ENCODE measurements at regions not wholly inside any gene's neighbourhood (a gene's known extent, or its start where the extent isn't known, plus 50 kb on each side); places are given as distances from the start of the nearest gene placed in this dataset.
"Not testable (repeated sequence)": the region's sequence is repeated elsewhere in the genome, so short reads cannot be mapped to it uniquely, and the experiment has no call there.

DNA sequence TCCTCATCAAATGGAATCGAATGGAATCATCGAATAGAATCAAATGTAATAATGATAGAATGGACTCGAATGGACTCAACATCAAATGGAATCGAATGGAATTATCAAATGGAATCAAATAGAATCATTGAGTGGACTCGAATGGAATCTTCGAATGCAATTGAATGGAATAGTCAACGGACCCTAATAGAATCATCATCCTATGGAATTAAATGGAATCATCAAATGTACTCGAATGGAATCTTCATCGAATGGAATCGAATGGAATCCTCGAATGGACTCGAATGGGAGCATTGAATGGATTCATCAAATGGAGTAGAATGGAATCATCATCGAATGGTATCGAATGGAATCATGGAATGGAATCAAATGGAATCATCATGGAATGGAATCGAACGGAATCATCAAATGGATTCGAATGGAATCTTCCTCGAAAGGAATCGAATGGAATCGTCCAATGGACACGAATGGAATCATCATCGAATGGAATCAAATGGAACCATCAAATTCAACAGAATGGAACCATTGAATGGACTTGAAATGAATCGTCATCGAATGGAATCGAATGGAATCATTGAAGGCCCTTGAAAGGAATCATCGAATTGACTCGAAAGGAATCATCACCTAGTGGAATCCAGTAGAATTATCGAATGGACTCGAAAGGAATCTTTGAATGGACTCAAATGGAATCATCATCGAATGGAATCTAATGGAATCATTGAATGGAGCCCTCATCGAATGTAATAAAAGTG lies 224.9 kb downstream of the SHCBP1 start:
- peaks cover 12% of the 10 kb centered on the region for H3K9me3 ChIP-seq (ENCODE audit: control insufficient read depth, insufficient read depth, low read length)
- H3K4me3 ChIP-seq (ENCODE audit: low read depth, low read length); H3K9ac ChIP-seq (ENCODE audit: low read depth, low read length); H3K4me1 ChIP-seq (ENCODE audit: control insufficient read depth, insufficient read depth, low read length); H3K36me3 ChIP-seq (ENCODE audit: control insufficient read depth, insufficient read depth, low read length); H3K27ac ChIP-seq (ENCODE audit: low read depth, low read length); H3K27me3 ChIP-seq (ENCODE audit: control insufficient read depth, insufficient read depth, low read length): not testable (repeated sequence)

DNA sequence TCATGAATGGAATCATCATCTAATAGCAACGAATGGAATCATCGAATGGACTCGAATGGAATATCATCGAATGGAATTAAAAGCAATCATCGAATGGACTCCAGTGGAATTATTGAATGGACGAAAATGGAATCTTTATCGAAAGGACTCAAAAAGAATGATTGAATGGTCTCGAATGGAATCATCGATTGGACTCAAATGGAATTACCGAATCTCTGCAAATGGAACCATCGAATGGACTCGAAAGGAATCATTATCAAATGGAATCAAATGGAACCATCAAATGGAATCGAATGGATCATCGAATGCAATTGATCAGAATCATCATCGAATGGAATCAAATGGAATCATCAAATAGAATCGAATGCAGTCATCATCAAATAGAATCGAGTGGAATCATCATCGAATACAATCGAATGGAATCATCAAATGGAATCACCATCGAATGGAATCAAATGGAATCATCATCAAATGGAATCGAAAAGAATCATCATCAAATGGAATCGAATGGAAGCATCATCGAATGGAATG lies 225.7 kb downstream of the SHCBP1 start:
- H3K36me3 ChIP-seq (ENCODE audit: control insufficient read depth, insufficient read depth, low read length); H3K27ac ChIP-seq (ENCODE audit: low read depth, low read length); H3K27me3 ChIP-seq (ENCODE audit: control insufficient read depth, insufficient read depth, low read length); H3K4me1 ChIP-seq (ENCODE audit: control insufficient read depth, insufficient read depth, low read length); H3K9ac ChIP-seq (ENCODE audit: low read depth, low read length): not testable (repeated sequence)
- Histone ChIP-seq H3K4me3 (ENCODE audit: low read depth, low read length) (peak overlapping the region; percentile 12; the same call in 1 of the 2 replicates), H3K9me3 (ENCODE audit: control insufficient read depth, insufficient read depth, low read length) (peaks cover 12% of the 10 kb centered on the region)

DNA sequence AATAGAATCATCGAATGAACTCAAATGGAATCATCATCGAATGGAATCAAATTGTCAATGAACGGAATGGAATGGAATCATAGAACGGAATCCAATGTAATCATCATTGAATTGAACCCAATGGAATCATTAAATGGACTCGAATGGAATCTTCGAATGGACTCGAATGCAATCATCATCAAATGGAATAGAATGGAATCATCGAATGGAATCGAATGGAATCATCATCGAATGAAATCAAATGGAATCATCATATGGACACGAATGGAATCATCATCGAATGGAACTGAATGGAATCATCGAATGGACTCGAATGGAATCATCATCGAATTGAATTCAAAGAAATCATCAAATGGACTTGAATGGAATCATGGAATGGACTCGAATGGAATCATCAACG lies 226.2 kb downstream of the SHCBP1 start:
- H3K9me3 ChIP-seq (ENCODE audit: control insufficient read depth, insufficient read depth, low read length), result peaks cover 12% of the 10 kb centered on the region
- H3K36me3 ChIP-seq (ENCODE audit: control insufficient read depth, insufficient read depth, low read length); H3K4me1 ChIP-seq (ENCODE audit: control insufficient read depth, insufficient read depth, low read length); H3K9ac ChIP-seq (ENCODE audit: low read depth, low read length); H3K4me3 ChIP-seq (ENCODE audit: low read depth, low read length); H3K27ac ChIP-seq (ENCODE audit: low read depth, low read length); H3K27me3 ChIP-seq (ENCODE audit: control insufficient read depth, insufficient read depth, low read length): not testable (repeated sequence)

DNA sequence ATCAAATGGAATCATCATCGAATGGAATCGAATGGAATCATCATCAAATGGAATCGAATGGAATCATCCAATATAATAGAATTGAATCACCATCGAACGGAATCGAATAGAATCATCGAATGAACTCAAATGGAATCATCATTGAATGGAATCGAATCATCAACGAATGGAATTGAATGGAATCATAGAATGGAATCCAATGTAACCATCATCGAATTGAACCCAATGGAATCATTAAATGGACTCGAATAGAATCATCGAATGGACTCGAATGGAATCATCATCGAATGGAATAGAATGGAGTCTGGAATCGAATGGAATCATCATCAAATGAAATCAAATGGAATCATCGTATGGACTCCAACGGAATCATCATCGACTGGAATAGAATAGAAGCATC lies 227.0 kb downstream of the SHCBP1 start:
- H3K27ac ChIP-seq (ENCODE audit: low read depth, low read length); H3K36me3 ChIP-seq (ENCODE audit: control insufficient read depth, insufficient read depth, low read length); H3K27me3 ChIP-seq (ENCODE audit: control insufficient read depth, insufficient read depth, low read length); H3K9ac ChIP-seq (ENCODE audit: low read depth, low read length); H3K4me3 ChIP-seq (ENCODE audit: low read depth, low read length); H3K4me1 ChIP-seq (ENCODE audit: control insufficient read depth, insufficient read depth, low read length): not testable (repeated sequence)
- H3K9me3 ChIP-seq (ENCODE audit: control insufficient read depth, insufficient read depth, low read length), result peaks cover 17% of the 10 kb centered on the region

DNA sequence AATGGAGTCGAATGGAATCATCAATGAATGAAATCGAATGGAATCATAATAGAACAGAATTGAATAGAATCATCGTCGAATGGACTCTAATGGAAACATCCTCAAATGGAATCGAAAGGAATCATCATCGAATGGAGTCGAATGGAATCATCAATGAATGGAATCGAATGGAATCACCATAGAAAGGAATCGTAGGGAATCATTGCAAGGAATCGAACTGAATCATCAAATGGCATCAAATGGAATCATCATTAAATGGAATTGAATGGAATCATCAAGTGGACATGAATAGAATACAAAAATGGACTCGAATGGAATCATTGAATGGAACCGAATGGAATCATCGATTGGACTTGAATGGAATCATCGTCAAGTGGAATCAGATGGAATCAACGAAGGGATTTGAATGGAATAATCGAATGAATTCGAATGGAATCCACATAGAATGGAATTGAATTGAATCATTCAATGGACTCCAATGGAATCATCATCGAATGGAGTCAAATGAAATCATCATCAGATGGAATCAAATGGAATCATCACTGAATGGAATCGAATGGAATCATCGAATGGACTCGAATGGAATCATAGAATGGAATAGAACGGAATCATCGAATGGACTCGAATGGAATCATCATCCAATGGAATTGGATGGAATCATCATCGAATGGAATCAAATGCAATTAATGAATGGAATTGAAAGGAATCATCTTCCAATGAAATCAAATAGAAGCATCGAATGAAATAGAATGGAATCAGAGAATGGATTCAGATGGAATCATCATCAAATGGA lies 228.1 kb downstream of the SHCBP1 start:
- H3K27me3 ChIP-seq (ENCODE audit: control insufficient read depth, insufficient read depth, low read length); H3K27ac ChIP-seq (ENCODE audit: low read depth, low read length); H3K9ac ChIP-seq (ENCODE audit: low read depth, low read length); H3K4me3 ChIP-seq (ENCODE audit: low read depth, low read length); H3K4me1 ChIP-seq (ENCODE audit: control insufficient read depth, insufficient read depth, low read length); H3K36me3 ChIP-seq (ENCODE audit: control insufficient read depth, insufficient read depth, low read length): not testable (repeated sequence)
- H3K9me3 ChIP-seq (ENCODE audit: control insufficient read depth, insufficient read depth, low read length), result peaks cover 18% of the 10 kb centered on the region

DNA sequence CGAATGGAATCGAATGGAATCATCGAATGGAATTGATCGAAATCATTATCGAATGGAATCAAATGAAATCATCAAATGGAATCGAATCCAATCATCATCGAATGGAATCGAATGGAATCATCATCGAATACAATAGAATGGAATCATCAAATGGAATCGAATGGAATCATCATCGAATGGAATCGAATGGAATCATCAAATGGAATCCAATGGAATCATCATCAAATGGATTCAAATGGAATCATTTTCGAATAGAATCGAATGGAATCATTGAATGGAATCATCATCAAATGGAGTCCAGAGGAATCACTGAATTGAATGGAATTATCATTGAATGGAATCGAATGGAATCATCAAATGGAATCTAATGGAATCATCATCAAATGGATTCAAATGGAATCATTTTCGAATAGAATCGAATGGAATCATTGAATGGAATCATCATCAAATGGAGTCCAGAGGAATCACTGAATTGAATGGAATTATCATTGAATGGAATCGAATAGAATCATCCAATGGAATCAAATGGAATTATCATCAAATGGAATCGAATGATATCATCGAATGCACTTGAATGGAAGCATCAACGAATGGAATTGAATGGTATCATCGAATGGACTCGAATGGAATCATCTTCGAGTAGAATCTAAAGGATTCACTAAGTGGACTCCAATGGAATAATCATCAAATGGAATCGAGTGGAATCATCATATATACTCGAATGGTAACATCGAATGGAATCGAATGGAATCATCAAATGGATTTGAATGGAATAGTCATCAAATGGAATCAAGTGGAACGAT lies 230.3 kb downstream of the SHCBP1 start:
- not testable (repeated sequence) for H3K36me3 ChIP-seq (ENCODE audit: control insufficient read depth, insufficient read depth, low read length); H3K27me3 ChIP-seq (ENCODE audit: control insufficient read depth, insufficient read depth, low read length); H3K4me1 ChIP-seq (ENCODE audit: control insufficient read depth, insufficient read depth, low read length); H3K27ac ChIP-seq (ENCODE audit: low read depth, low read length); H3K9ac ChIP-seq (ENCODE audit: low read depth, low read length); H3K4me3 ChIP-seq (ENCODE audit: low read depth, low read length)
- peaks cover 18% of the 10 kb centered on the region for H3K9me3 ChIP-seq (ENCODE audit: control insufficient read depth, insufficient read depth, low read length)

DNA sequence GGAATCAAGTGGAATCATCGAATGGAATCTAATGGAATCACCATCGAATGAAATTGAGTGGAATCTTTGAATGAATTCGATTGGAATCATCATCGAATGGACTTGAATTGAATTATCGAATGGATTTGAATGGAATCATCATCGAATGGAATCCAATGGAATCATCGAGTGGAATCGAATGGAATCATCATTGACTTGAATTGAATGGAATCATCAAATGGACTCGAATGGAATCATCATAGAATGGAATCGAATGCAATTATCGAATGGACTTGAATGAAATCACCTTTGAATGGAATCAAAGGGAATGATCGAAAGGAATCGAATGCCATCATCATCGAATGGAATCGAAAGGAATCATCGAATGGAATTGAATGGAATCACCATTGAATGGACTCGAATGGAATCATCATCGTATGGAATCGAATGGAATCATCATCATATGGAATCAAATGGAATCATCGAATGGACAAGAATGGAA lies 231.6 kb downstream of the SHCBP1 start:
- H3K4me1 ChIP-seq (ENCODE audit: control insufficient read depth, insufficient read depth, low read length); H3K27ac ChIP-seq (ENCODE audit: low read depth, low read length); H3K27me3 ChIP-seq (ENCODE audit: control insufficient read depth, insufficient read depth, low read length); H3K36me3 ChIP-seq (ENCODE audit: control insufficient read depth, insufficient read depth, low read length); H3K9ac ChIP-seq (ENCODE audit: low read depth, low read length); H3K4me3 ChIP-seq (ENCODE audit: low read depth, low read length): not testable (repeated sequence)
- peaks cover 15% of the 10 kb centered on the region for H3K9me3 ChIP-seq (ENCODE audit: control insufficient read depth, insufficient read depth, low read length)

DNA sequence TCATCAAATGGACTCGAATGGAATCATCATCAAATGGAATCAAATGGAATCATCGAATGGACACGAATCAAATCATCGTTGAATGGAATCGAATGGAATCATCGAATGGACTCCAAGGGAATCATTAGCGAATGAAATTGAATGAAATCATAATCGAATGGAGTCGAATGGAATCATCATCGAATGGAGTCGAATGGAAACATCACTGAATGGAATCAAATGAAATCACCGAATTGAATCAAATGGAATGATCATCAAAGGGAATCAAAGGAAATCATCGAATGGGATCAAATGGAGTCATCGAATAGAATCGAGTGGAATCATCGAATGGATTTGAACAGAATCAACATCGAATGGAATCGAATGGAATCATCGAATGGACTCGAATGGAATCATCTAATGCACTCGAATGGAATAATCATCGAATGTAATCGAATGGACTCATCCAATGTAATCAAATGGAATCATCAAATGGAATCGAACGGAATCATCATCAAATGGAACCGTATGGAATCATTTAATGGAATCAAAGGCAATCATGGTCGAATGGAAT lies 232.2 kb downstream of the SHCBP1 start:
- not testable (repeated sequence) for H3K9ac ChIP-seq (ENCODE audit: low read depth, low read length); H3K27ac ChIP-seq (ENCODE audit: low read depth, low read length); H3K4me1 ChIP-seq (ENCODE audit: control insufficient read depth, insufficient read depth, low read length); H3K27me3 ChIP-seq (ENCODE audit: control insufficient read depth, insufficient read depth, low read length); H3K36me3 ChIP-seq (ENCODE audit: control insufficient read depth, insufficient read depth, low read length); H3K4me3 ChIP-seq (ENCODE audit: low read depth, low read length)
- peaks cover 20% of the 10 kb centered on the region for H3K9me3 ChIP-seq (ENCODE audit: control insufficient read depth, insufficient read depth, low read length)

DNA sequence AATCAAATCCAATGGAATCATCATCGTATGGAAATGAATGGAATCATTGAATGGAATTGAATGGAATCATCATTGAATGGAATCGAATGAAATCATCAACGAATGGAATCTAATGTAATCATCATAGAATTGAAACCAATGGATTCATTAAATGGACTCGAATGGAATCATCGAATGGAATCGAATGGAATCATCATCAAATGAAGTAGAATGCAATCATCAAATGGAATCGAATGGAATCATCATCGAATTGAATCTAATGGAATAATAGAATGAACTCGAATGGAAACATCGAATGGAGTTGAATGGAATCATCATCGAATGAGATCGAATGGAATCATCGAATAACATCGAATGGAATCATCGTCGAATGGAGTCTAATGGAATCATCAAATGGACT lies 232.8 kb downstream of the SHCBP1 start:
- H3K4me3 ChIP-seq (ENCODE audit: low read depth, low read length); H3K4me1 ChIP-seq (ENCODE audit: control insufficient read depth, insufficient read depth, low read length); H3K27me3 ChIP-seq (ENCODE audit: control insufficient read depth, insufficient read depth, low read length): not testable (repeated sequence)

DNA sequence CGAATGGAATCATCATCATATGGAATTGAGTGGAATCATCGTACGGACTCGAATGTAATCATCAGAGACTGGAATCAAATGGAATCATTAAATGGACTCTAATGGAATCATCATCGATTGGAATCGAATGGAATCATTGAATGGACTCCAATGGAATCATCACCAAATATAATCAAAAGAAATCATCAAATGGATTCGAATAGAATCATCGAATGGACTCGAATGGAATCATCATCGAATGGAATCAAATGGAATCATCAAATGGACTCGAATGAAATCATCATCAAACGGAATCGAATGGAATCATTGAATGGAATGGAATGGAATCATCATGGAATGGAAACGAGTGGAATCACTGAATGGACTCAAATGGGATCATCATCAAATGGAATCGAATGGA lies 233.5 kb downstream of the SHCBP1 start:
- not testable (repeated sequence) for H3K9ac ChIP-seq (ENCODE audit: low read depth, low read length); H3K27me3 ChIP-seq (ENCODE audit: control insufficient read depth, insufficient read depth, low read length); H3K4me3 ChIP-seq (ENCODE audit: low read depth, low read length); H3K27ac ChIP-seq (ENCODE audit: low read depth, low read length); H3K36me3 ChIP-seq (ENCODE audit: control insufficient read depth, insufficient read depth, low read length); H3K4me1 ChIP-seq (ENCODE audit: control insufficient read depth, insufficient read depth, low read length)
- H3K9me3 ChIP-seq (ENCODE audit: control insufficient read depth, insufficient read depth, low read length), result peaks cover 17% of the 10 kb centered on the region

More for the DNA sequence above, 232.8 kb downstream of the SHCBP1 start:
- H3K27ac ChIP-seq (ENCODE audit: low read depth, low read length); H3K36me3 ChIP-seq (ENCODE audit: control insufficient read depth, insufficient read depth, low read length); H3K9ac ChIP-seq (ENCODE audit: low read depth, low read length): not testable (repeated sequence)
- H3K9me3 ChIP-seq (ENCODE audit: control insufficient read depth, insufficient read depth, low read length), result peaks cover 20% of the 10 kb centered on the region

Data from HUES48 (cell line).